WERI-Rb-1 (cell line): ENCODE measurements at regions not wholly inside any gene's neighbourhood (a gene's known extent, or its start where the extent isn't known, plus 50 kb on each side); places are given as distances from the start of the nearest gene placed in this dataset.

Experiments used
- DNase-seq: peaks from one replicate; pipeline ENCODE4 v3.0.0-alpha.2; 2020
- H3K27ac ChIP-seq: fragments of 250-450 bp; sonication (Bioruptor Pico); 2 replicates; pipeline ENCODE4 v1.5.1; 2020; ENCODE audit warnings: mild to moderate bottlenecking, moderate library complexity
- H3K27me3 ChIP-seq: fragments of 250-450 bp; sonication (Bioruptor Pico); 2 replicates; pipeline ENCODE4 v1.5.1; 2021; ENCODE audit warnings: mild to moderate bottlenecking, low read depth, moderate library complexity; ENCODE audit not compliant: insufficient read depth, severe bottlenecking
- H3K36me3 ChIP-seq: fragments of 250-450 bp; sonication (Bioruptor Pico); 2 replicates; pipeline ENCODE4 v1.5.1; 2020; ENCODE audit warnings: mild to moderate bottlenecking, moderate library complexity
- H3K4me3 ChIP-seq: 2 replicates; pipeline ENCODE4 v1.5.1; 2011; ENCODE audit warnings: low read depth, mild to moderate bottlenecking, control low read depth, low read length
- H3K9me3 ChIP-seq: fragments of 250-450 bp; sonication (Bioruptor Pico); 2 replicates; pipeline ENCODE4 v1.5.1; 2021; ENCODE audit warnings: mild to moderate bottlenecking, moderate library complexity; ENCODE audit not compliant: severe bottlenecking
- CTCF ChIP-seq: IDR thresholded peaks from 2 replicates; pipeline ENCODE4 v1.5.1; 2011; ENCODE audit warnings: low read depth, mild to moderate bottlenecking, control low read depth, inconsistent platforms, low read length

GRCh38 chr16:7853197-7853596 is 520.6 kb downstream of the RBFOX1 start:
- H3K36me3 ChIP-seq: no peaks in the 10 kb centered on the region
- H3K27me3 ChIP-seq: peaks cover 12% of the 10 kb centered on the region

GRCh38 chr16:7849841-7850240 is 517.2 kb downstream of the RBFOX1 start:
- Histone ChIP-seq H3K9me3 (no peaks in the 10 kb centered on the region), H3K36me3 (no peaks in the 10 kb centered on the region), H3K4me3 (no peak overlapping the region), H3K27me3 (peaks cover 21% of the 10 kb centered on the region), H3K27ac (no peak overlapping the region)
- no peak for DNase-seq
- no peak for TF ChIP-seq CTCF

More at GRCh38 chr16:7853197-7853596, 520.6 kb downstream of the RBFOX1 start:
- no peak for DNase-seq
- H3K9me3 ChIP-seq: no peaks in the 10 kb centered on the region
- H3K4me3 ChIP-seq: no peak overlapping the region
- no peak overlapping the region for H3K27ac ChIP-seq
- no peak for TF ChIP-seq CTCF

GRCh38 chr16:7843261-7843660 is 510.6 kb downstream of the RBFOX1 start:
- no peaks in the 10 kb centered on the region for H3K36me3 ChIP-seq
- H3K27ac ChIP-seq: no peak overlapping the region
- no peak for DNase-seq
- H3K4me3 ChIP-seq: no peak overlapping the region
- H3K27me3 ChIP-seq: peaks cover 22% of the 10 kb centered on the region
- no peaks in the 10 kb centered on the region for H3K9me3 ChIP-seq
- no peak for TF ChIP-seq CTCF

- no peaks in the 10 kb centered on the region for H3K36me3 ChIP-seq
- no peak overlapping the region for H3K27ac ChIP-seq
- TF ChIP-seq CTCF: no peak
- no peak for DNase-seq
- H3K4me3 ChIP-seq: no peak overlapping the region
- no peaks in the 10 kb centered on the region for H3K9me3 ChIP-seq
- H3K27me3 ChIP-seq: peaks cover 12% of the 10 kb centered on the region
Measured at GRCh38 chr16:7839568-7839967, 506.9 kb downstream of the RBFOX1 start.

- H3K27ac ChIP-seq: no peak overlapping the region
- H3K27me3 ChIP-seq: peaks cover 23% of the 10 kb centered on the region
- no peaks in the 10 kb centered on the region for H3K9me3 ChIP-seq
- TF ChIP-seq CTCF: no peak
- H3K36me3 ChIP-seq: no peaks in the 10 kb centered on the region
- peak; percentile 48 for DNase-seq
- H3K4me3 ChIP-seq: no peak overlapping the region
Measured at GRCh38 chr16:7834771-7835431, 502.3 kb downstream of the RBFOX1 start.

GRCh38 chr16:7820816-7821215 is 488.2 kb downstream of the RBFOX1 start:
- Histone ChIP-seq H3K27ac (no peak overlapping the region), H3K36me3 (no peaks in the 10 kb centered on the region), H3K4me3 (no peak overlapping the region), H3K27me3 (no peaks in the 10 kb centered on the region), H3K9me3 (no peaks in the 10 kb centered on the region)
- DNase-seq: no peak
- no peak for TF ChIP-seq CTCF
